Cardiac muscle cell (in vitro differentiated cells and primary cell): ENCODE measurements at regions not wholly inside any gene's neighbourhood (a gene's known extent, or its start where the extent isn't known, plus 50 kb on each side); places are given as distances from the start of the nearest gene placed in this dataset.

ENCODE experiments used
- DNase-seq, 2 donors: peaks; one replicate each; pipeline versions ENCODE4 v3.0.0 to v3.0.0-alpha.2; 2010 to 2017; ENCODE audit warnings: low read depth in 1 of 2, low spot score in 1 of 2
- H3K27ac ChIP-seq: fragments of 200-600 bp; sonication (generic); 2 replicates; pipeline ENCODE4 v1.5.1; 2016
- H3K27me3 ChIP-seq: fragments of 200-600 bp; sonication (generic); 2 replicates; pipeline ENCODE4 v1.6.0; 2016; ENCODE audit warnings: control low read depth
- H3K36me3 ChIP-seq: fragments of 200-600 bp; sonication (generic); 2 replicates; pipeline ENCODE4 v1.5.1; 2016; ENCODE audit warnings: control low read depth
- H3K4me1 ChIP-seq: fragments of 200-600 bp; sonication (generic); 2 replicates; pipeline ENCODE4 v1.8.1; 2017; ENCODE audit warnings: low read depth, mild to moderate bottlenecking, mixed run types
- H3K4me3 ChIP-seq: fragments of 200-600 bp; sonication (generic); 2 replicates; pipeline ENCODE4 v1.5.1; 2016; ENCODE audit warnings: mild to moderate bottlenecking
- H3K9me3 ChIP-seq: fragments of 200-600 bp; sonication (generic); 2 replicates; pipeline ENCODE4 v1.5.1; 2017; ENCODE audit warnings: low read depth, mild to moderate bottlenecking, control low read depth
- TF ChIP-seq, protein P1 (sequence below): IDR thresholded peaks from 2 replicates; pipeline ENCODE4 v1.5.1; 2012; ENCODE audit warnings: low read depth, mild to moderate bottlenecking, low read length

DNA sequence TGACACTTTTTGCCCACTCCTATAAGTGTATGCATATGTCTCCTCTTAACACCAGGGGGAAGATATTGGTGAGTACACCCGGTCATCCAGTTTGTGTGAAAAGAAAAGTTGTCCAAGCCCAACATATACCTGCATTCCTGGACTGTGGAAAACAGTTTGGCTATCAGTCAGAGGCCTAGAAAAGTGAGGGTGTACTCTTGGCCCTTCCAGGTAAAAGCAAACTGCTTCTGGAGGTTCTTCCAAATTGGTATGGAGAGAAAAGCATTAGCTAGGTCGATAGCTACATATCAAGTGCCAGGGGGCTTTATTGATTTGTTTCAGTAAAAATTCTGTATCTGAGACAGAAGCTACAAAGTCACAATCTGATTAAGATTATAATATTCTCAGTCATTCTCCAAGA lies 144.0 kb downstream of the SPTSSA start:
- no peak overlapping the region for H3K27ac ChIP-seq
- no peaks in the 10 kb centered on the region for H3K27me3 ChIP-seq
- TF ChIP-seq, protein P1, sequence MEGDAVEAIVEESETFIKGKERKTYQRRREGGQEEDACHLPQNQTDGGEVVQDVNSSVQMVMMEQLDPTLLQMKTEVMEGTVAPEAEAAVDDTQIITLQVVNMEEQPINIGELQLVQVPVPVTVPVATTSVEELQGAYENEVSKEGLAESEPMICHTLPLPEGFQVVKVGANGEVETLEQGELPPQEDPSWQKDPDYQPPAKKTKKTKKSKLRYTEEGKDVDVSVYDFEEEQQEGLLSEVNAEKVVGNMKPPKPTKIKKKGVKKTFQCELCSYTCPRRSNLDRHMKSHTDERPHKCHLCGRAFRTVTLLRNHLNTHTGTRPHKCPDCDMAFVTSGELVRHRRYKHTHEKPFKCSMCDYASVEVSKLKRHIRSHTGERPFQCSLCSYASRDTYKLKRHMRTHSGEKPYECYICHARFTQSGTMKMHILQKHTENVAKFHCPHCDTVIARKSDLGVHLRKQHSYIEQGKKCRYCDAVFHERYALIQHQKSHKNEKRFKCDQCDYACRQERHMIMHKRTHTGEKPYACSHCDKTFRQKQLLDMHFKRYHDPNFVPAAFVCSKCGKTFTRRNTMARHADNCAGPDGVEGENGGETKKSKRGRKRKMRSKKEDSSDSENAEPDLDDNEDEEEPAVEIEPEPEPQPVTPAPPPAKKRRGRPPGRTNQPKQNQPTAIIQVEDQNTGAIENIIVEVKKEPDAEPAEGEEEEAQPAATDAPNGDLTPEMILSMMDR, result no peak
- H3K36me3 ChIP-seq, result no peaks in the 10 kb centered on the region
- H3K4me3 ChIP-seq, result no peak overlapping the region
- H3K4me1 ChIP-seq, result no peaks in the 10 kb centered on the region
- no peaks in the 10 kb centered on the region for H3K9me3 ChIP-seq
- no peak for DNase-seq

- DNase-seq, result no peak
- TF ChIP-seq, protein P1, result no peak
- Histone ChIP-seq H3K27ac (no peak overlapping the region), H3K9me3 (no peaks in the 10 kb centered on the region), H3K36me3 (no peaks in the 10 kb centered on the region), H3K4me3 (no peak overlapping the region), H3K4me1 (no peaks in the 10 kb centered on the region), H3K27me3 (no peaks in the 10 kb centered on the region)
Observed at GRCh38 chr14:34310724-34311123, 151.3 kb downstream of the SPTSSA start.

GRCh38 chr14:34303811-34304210 lies 158.2 kb downstream of the SPTSSA start:
- no peaks in the 10 kb centered on the region for H3K4me1 ChIP-seq
- H3K9me3 ChIP-seq, result no peaks in the 10 kb centered on the region
- TF ChIP-seq, protein P1, result no peak
- no peaks in the 10 kb centered on the region for H3K36me3 ChIP-seq
- no peak for DNase-seq
- H3K27ac ChIP-seq, result no peak overlapping the region
- H3K4me3 ChIP-seq, result no peak overlapping the region
- H3K27me3 ChIP-seq, result no peaks in the 10 kb centered on the region

- DNase-seq, result peak in 1 of 2 donors; percentile 25
Observed at GRCh38 chr14:34302654-34303053, 159.4 kb downstream of the SPTSSA start.

DNA sequence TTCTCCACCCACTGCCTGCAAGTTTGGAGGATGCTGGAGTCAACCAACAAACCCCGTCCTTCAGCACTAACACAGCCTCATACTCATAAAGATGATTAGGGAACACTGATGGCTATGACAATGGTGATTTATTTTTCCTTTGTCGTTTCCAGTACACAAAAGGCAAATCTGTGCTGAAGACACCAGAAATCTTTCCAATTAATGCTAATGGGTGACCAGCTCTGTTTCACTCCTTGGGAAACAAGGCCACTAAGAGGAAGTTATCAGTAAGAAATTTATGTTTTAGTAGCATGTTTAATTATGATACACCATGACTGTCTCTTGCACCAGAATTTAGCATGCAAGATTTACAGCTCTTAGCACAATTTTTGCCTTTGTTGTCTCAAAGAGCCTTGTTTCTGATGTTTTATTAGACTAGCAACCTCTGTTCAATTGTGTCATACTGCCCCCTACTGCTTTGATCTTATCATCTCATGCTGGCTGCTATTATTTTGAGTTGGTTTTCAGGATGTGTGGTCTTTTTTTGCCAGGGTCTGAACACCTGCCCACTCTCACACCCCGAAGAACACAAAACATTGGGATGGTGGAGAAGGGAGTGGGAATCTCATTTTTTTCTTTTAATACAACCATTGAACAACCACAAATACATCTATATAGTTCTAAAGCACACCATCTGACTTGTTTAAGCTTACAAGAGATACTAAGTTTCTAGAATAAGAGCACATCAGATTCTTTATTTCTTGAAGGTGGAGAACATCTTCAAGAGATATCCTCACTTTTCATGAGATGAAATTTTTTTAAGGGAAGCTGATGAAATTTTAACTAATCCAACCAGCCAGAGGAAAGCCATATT lies 160.9 kb downstream of the SPTSSA start:
- peak; percentile 52 to 55 for DNase-seq
- Histone ChIP-seq H3K4me3 (no peak overlapping the region), H3K27ac (no peak overlapping the region), H3K36me3 (no peaks in the 10 kb centered on the region), H3K9me3 (no peaks in the 10 kb centered on the region), H3K4me1 (no peaks in the 10 kb centered on the region), H3K27me3 (no peaks in the 10 kb centered on the region)
- TF ChIP-seq, protein P1, result peak; percentile 54

More at GRCh38 chr14:34302654-34303053, 159.4 kb downstream of the SPTSSA start:
- H3K4me1 ChIP-seq, result no peaks in the 10 kb centered on the region
- no peak overlapping the region for H3K27ac ChIP-seq
- no peaks in the 10 kb centered on the region for H3K27me3 ChIP-seq
- H3K36me3 ChIP-seq, result no peaks in the 10 kb centered on the region
- H3K9me3 ChIP-seq, result no peaks in the 10 kb centered on the region
- TF ChIP-seq, protein P1, result no peak
- H3K4me3 ChIP-seq, result no peak overlapping the region
